ENCODE measurements at regions not wholly inside any gene's neighbourhood (a gene's known extent, or its start where the extent isn't known, plus 50 kb on each side); places are given as distances from the start of the nearest gene placed in this dataset.

- TF ChIP-seq POLR2A (IDR thresholded peaks at IDR 0.05) (no peak), POLR2AphosphoS5 (IDR thresholded peaks at IDR 0.05) (no peak), CTCF (IDR thresholded peaks at IDR 0.05) (no peak), EP300 (IDR thresholded peaks at IDR 0.05) (no peak)
- Histone ChIP-seq H3K4me1 (no peaks in the 10 kb centered on the region), H3K27ac (no peak overlapping the region), H3K36me3 (no peaks in the 10 kb centered on the region), H3K27me3 (no peaks in the 10 kb centered on the region), H3K4me3 (no peak overlapping the region), H3K9me3 (no peaks in the 10 kb centered on the region)
- no peak for DNase-seq
- 67 to 81% methylated on average over 1 of the region's 1 CpG for WGBS, 2 donors
- no peak for ATAC-seq (ENCODE audit: low FRiP score in 2 of 2)
These were observed 256.6 kb upstream of the NDST3 start for GRCh38 chr4:117777721-117778120.

DNA sequence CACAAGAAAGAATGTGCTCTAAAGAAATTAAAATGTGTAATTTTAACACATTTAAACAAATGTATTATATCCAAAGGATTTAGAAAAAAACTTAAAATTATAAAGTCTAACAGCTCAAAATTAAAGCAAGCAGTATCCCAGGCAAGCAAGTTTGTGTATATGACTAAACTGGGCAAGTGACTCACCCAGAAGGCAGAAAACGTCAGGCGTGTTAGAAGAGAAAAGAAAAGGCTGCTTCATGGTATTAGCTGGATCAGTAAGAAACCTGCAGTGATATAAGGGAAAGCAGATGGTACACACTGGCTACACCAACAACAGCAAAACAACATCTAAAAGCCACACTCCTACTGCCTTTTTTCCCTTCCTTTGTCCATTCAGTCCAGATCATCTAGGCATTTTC lies 250.6 kb upstream of the NDST3 start:
- no peak overlapping the region for H3K27ac ChIP-seq
- H3K27me3 ChIP-seq = no peaks in the 10 kb centered on the region
- H3K9me3 ChIP-seq = no peaks in the 10 kb centered on the region
- TF ChIP-seq EP300 (IDR thresholded peaks at IDR 0.05) (no peak), POLR2AphosphoS5 (IDR thresholded peaks at IDR 0.05) (no peak), POLR2A (IDR thresholded peaks at IDR 0.05) (no peak), CTCF (IDR thresholded peaks at IDR 0.05) (no peak)
- H3K4me1 ChIP-seq = no peaks in the 10 kb centered on the region
- no peak for DNase-seq
- 76 to 78% methylated on average over 2 of the region's 2 CpGs for WGBS, 2 donors
- ATAC-seq (ENCODE audit: low FRiP score in 2 of 2) = no peak
- no peak overlapping the region for H3K4me3 ChIP-seq
- H3K36me3 ChIP-seq = no peaks in the 10 kb centered on the region

GRCh38 chr4:117784266-117784665 lies 250.0 kb upstream of the NDST3 start:
- Histone ChIP-seq H3K27ac (no peak overlapping the region), H3K36me3 (no peaks in the 10 kb centered on the region), H3K4me3 (no peak overlapping the region), H3K27me3 (no peaks in the 10 kb centered on the region), H3K4me1 (no peaks in the 10 kb centered on the region), H3K9me3 (no peaks in the 10 kb centered on the region)
- ATAC-seq (ENCODE audit: low FRiP score in 2 of 2) = no peak
- 56 to 67% methylated on average over 2 of the region's 2 CpGs for WGBS, 2 donors
- no peak for DNase-seq
- TF ChIP-seq EP300 (IDR thresholded peaks at IDR 0.05) = no peak
- TF ChIP-seq CTCF (IDR thresholded peaks at IDR 0.05) = no peak

DNA sequence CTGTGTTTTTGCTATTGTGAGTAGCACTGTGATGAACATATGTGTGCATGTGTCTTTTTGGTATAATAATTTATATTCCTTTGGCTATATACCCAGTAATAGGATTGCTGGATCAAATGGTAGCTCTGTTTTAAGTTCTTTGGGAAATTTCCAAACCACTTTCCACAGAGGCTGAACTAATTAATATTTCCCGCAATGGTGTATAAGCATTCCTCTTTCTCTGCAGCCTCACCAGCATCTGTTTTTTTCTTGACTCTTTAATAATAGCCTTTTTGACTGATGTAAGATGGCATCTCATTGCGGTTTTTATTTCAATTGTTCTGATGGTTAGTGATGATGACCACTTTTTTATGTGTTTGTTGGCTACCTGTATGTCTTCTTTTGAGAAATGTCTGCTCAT lies 247.7 kb upstream of the NDST3 start:
- H3K27me3 ChIP-seq = no peaks in the 10 kb centered on the region
- no peak for ATAC-seq (ENCODE audit: low FRiP score in 2 of 2)
- no peaks in the 10 kb centered on the region for H3K36me3 ChIP-seq
- no peak overlapping the region for H3K4me3 ChIP-seq
- WGBS, 2 donors = 92 to 93% methylated on average over 2 of the region's 2 CpGs
- H3K4me1 ChIP-seq = no peaks in the 10 kb centered on the region
- TF ChIP-seq EP300 (IDR thresholded peaks at IDR 0.05) (no peak), POLR2A (IDR thresholded peaks at IDR 0.05) (no peak), POLR2AphosphoS5 (IDR thresholded peaks at IDR 0.05) (no peak), CTCF (IDR thresholded peaks at IDR 0.05) (no peak)
- no peak overlapping the region for H3K27ac ChIP-seq
- no peak for DNase-seq
- no peaks in the 10 kb centered on the region for H3K9me3 ChIP-seq

- no peak for DNase-seq
- no peaks in the 10 kb centered on the region for H3K36me3 ChIP-seq
- WGBS, 2 donors = 37 to 47% methylated on average over 3 of the region's 3 CpGs
- no peaks in the 10 kb centered on the region for H3K9me3 ChIP-seq
- H3K4me1 ChIP-seq = no peaks in the 10 kb centered on the region
- no peak overlapping the region for H3K4me3 ChIP-seq
- no peak overlapping the region for H3K27ac ChIP-seq
- ATAC-seq (ENCODE audit: low FRiP score in 2 of 2) = no peak
- TF ChIP-seq POLR2AphosphoS5 (IDR thresholded peaks at IDR 0.05) = no peak
- TF ChIP-seq POLR2A (IDR thresholded peaks at IDR 0.05) = no peak
- no peak for TF ChIP-seq CTCF (IDR thresholded peaks at IDR 0.05)
- no peak for TF ChIP-seq EP300 (IDR thresholded peaks at IDR 0.05)
- no peaks in the 10 kb centered on the region for H3K27me3 ChIP-seq
These were observed 240.3 kb upstream of the NDST3 start for GRCh38 chr4:117793845-117794480.
